ENCODE measurements at regions not wholly inside any gene's neighbourhood (a gene's known extent, or its start where the extent isn't known, plus 50 kb on each side); places are given as distances from the start of the nearest gene placed in this dataset.

- no peak for TF ChIP-seq CTCF (conservative IDR thresholded peaks at IDR 0.05; ENCODE audit: low read length)
- TF ChIP-seq EZH2phosphoT487 (IDR thresholded peaks at IDR 0.05; ENCODE audit: borderline replicate concordance) = no peak
Measured at GRCh38 chr2:67725731-67726130, 328.6 kb downstream of the ETAA1 start.
